ENCODE measurements at regions not wholly inside any gene's neighbourhood (a gene's known extent, or its start where the extent isn't known, plus 50 kb on each side); places are given as distances from the start of the nearest gene placed in this dataset.

GRCh38 chr7:115779561-115779960 lies 251.0 kb downstream of the TFEC start:
- in situ Hi-C loops (cut with MboI; ENCODE audit: low sequenced_read_pairs, unreplicated experiment) = no loop called here
- no peak for TF ChIP-seq CTCF (IDR thresholded peaks at IDR 0.05; ENCODE audit: borderline replicate concordance, control extremely low read depth, extremely low read depth, insufficient read depth, missing control alignments)
- no peak for DNase-seq (ENCODE audit: low spot score)

- no peak for TF ChIP-seq CTCF (IDR thresholded peaks at IDR 0.05; ENCODE audit: borderline replicate concordance, control extremely low read depth, extremely low read depth, insufficient read depth, missing control alignments)
- in situ Hi-C loops (cut with MboI; ENCODE audit: low sequenced_read_pairs, unreplicated experiment) = no loop called here
- no peak for DNase-seq (ENCODE audit: low spot score)
Measured at GRCh38 chr7:115775981-115776380, 254.6 kb downstream of the TFEC start.

- no peak for DNase-seq (ENCODE audit: low spot score)
- TF ChIP-seq CTCF (IDR thresholded peaks at IDR 0.05; ENCODE audit: borderline replicate concordance, control extremely low read depth, extremely low read depth, insufficient read depth, missing control alignments) = no peak
- in situ Hi-C loops (cut with MboI; ENCODE audit: low sequenced_read_pairs, unreplicated experiment) = no loop called here
Measured at GRCh38 chr7:115763347-115763746, 267.2 kb downstream of the TFEC start.

GRCh38 chr7:115758025-115758424 lies 272.5 kb downstream of the TFEC start:
- DNase-seq (ENCODE audit: low spot score) = no peak
- in situ Hi-C loops (cut with MboI; ENCODE audit: low sequenced_read_pairs, unreplicated experiment) = no loop called here
- TF ChIP-seq CTCF (IDR thresholded peaks at IDR 0.05; ENCODE audit: borderline replicate concordance, control extremely low read depth, extremely low read depth, insufficient read depth, missing control alignments) = no peak

- in situ Hi-C loops (cut with MboI; ENCODE audit: low sequenced_read_pairs, unreplicated experiment) = no loop called here
- DNase-seq (ENCODE audit: low spot score) = no peak
- TF ChIP-seq CTCF (IDR thresholded peaks at IDR 0.05; ENCODE audit: borderline replicate concordance, control extremely low read depth, extremely low read depth, insufficient read depth, missing control alignments) = no peak
Measured at GRCh38 chr7:115754226-115754625, 276.3 kb downstream of the TFEC start.

GRCh38 chr7:115749924-115750323 lies 280.6 kb downstream of the TFEC start:
- in situ Hi-C loops (cut with MboI; ENCODE audit: low sequenced_read_pairs, unreplicated experiment) = no loop called here
- no peak for TF ChIP-seq CTCF (IDR thresholded peaks at IDR 0.05; ENCODE audit: borderline replicate concordance, control extremely low read depth, extremely low read depth, insufficient read depth, missing control alignments)
- DNase-seq (ENCODE audit: low spot score) = no peak

Measured in GM13976 (cell line).